ENCODE measurements at regions not wholly inside any gene's neighbourhood (a gene's known extent, or its start where the extent isn't known, plus 50 kb on each side); places are given as distances from the start of the nearest gene placed in this dataset.
A peak's percentile ranks its signal among the peaks of the same experiment; 100 is the strongest.

DNA sequence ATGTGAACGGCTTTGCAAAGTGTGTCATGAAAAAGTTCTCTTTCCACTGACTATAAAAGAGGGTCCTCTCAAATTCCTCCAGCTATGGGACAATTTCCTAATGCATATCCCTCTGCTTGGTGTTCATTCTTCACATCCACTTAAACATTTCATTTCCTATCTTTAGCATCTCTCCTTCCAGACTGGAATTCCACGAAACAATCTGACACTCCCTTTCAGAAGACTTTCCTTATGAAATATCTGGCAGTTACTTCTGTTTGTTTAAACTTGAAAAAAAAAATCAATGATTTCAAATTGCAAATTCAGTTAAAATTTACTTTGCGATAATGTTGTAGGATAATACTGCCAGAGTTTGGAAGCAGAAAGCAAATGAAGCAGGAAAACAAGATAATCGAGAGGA is 105.8 kb upstream of the SELENOK start:
- H3K27ac ChIP-seq = no peak overlapping the region
- ChIA-PET POLR2A (ENCODE audit: low non-redundant PET) (no interaction called here), CTCF (no interaction called here)
- TF ChIP-seq, protein P1, sequence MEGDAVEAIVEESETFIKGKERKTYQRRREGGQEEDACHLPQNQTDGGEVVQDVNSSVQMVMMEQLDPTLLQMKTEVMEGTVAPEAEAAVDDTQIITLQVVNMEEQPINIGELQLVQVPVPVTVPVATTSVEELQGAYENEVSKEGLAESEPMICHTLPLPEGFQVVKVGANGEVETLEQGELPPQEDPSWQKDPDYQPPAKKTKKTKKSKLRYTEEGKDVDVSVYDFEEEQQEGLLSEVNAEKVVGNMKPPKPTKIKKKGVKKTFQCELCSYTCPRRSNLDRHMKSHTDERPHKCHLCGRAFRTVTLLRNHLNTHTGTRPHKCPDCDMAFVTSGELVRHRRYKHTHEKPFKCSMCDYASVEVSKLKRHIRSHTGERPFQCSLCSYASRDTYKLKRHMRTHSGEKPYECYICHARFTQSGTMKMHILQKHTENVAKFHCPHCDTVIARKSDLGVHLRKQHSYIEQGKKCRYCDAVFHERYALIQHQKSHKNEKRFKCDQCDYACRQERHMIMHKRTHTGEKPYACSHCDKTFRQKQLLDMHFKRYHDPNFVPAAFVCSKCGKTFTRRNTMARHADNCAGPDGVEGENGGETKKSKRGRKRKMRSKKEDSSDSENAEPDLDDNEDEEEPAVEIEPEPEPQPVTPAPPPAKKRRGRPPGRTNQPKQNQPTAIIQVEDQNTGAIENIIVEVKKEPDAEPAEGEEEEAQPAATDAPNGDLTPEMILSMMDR (conservative IDR thresholded peaks at IDR 0.05; ENCODE audit: low read depth) = no peak
- no peak for DNase-seq (ENCODE audit: low spot score)

DNA sequence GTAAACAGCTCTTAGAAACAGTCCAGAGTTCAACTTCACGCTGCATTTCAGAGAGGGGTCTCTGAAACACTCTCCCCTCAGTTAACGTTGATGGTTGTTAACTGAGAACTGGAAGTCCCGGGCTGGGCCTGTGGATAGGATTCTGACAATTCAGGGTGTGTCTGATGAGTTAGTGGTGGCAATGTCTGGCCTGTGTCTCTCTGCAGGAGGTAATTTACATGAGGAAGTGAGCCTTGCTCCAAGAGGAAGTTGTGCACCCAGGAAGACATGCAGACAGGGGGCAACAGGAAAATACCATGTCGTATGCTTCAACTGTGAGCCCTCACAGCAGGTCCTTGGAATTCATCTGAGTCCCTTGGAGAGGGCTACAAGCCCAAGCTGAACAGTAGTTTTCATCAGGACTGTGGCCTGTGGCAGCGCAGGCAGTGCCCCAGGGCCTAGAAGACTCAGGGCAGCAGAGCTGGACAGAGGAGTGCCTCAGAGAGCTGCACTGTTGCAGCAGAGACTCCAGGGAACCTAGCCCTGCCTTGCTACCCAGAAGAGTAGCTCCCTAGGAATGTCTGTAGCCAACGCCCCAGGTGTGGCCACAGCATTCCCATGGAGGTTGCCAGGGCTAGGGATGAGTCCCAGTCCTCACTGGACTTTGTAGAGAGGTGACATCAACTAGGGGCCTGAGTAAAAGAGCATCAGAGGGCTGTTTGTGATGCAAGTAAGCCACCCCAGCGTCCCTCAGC is 104.6 kb upstream of the SELENOK start:
- TF ChIP-seq, protein P1 (conservative IDR thresholded peaks at IDR 0.05; ENCODE audit: low read depth) = no peak
- peak; percentile 8 for DNase-seq (ENCODE audit: low spot score)
- no peak overlapping the region for H3K27ac ChIP-seq
- ChIA-PET POLR2A (ENCODE audit: low non-redundant PET) (no interaction called here), CTCF (interaction anchor here (0.6 kb wide), 1 partner anchor 298 kb away, joined by 5 read pairs; no protein-coding TSS in a partner anchor)

DNA sequence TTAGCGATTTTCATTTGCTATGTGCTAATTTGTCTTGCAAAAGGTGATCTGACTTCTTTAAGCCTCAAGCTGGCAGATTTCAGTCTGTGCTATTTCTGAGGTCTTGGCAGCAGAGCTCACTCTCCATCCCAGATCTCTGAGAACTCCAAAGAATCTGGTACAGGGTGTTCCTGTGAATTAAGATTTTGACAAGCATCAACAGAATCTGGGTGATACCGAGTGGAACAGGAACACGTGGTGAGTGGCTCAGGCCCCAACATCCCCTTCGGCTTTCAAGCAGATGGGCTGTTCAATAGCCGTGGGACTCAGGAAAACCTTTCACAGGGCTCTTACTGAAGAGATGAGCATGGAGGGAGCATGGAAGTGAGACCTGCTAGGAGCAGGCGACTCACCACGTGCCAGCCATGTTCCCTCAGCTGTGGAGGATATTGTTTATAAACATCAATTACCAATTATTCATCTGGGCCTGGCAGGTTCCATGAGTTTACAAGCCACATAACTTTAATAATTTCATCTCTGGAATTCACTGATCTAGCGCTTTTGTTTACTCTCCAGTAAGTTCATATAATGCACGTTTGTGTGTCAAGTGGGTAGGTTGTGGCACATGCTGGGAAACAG is 103.4 kb upstream of the SELENOK start:
- CTCF ChIA-PET = no interaction called here
- no peak overlapping the region for H3K27ac ChIP-seq
- POLR2A ChIA-PET (ENCODE audit: low non-redundant PET) = no interaction called here
- TF ChIP-seq, protein P1 (conservative IDR thresholded peaks at IDR 0.05; ENCODE audit: low read depth) = no peak
- no peak for DNase-seq (ENCODE audit: low spot score)

DNA sequence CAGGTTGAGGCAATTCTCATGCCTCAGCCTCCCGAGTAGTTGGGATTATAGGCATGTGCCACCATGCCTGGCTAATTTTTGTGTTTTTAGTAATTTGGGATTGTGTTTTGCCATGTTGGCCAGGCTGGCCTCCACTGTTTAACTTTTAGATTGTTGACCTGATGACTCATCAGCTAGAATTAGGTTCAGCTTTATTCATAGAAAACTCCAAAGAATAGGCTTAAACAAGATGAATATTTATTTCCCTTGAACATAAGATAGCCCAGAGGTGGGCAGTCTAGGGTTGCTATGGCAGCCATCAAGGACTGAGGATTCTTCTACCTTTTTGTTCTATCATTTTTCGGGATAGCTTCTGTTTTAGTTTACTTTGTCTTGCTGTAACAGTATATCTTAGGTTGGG is 99.6 kb upstream of the SELENOK start:
- H3K27ac ChIP-seq = no peak overlapping the region
- DNase-seq (ENCODE audit: low spot score) = no peak
- POLR2A ChIA-PET (ENCODE audit: low non-redundant PET) = interaction anchor here (0.7 kb wide), 1 partner anchor 392 kb away, joined by 5 read pairs; no protein-coding TSS in a partner anchor
- CTCF ChIA-PET = interaction anchor here (0.6 kb wide), 1 partner anchor 560 kb away, joined by 4 read pairs; no protein-coding TSS in a partner anchor
- TF ChIP-seq, protein P1 (conservative IDR thresholded peaks at IDR 0.05; ENCODE audit: low read depth) = no peak

DNA sequence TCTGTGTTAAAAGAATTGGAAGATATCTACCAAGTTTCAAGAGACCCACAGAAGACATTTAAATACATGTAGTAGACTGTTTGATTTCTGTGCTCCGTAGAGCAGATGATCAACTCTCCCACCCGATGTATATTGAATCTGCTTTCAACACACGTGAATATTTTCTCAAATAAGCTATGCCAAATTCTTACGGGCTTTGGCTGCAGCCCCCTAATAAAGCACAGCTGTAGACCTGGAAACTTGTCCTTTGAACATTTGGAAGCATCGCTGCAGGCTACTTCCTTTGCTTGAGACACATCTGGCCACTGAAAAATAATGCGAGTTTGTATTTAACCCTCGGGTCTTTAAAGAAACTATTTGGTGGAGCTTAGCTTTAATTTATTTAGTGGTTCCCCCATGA is 98.3 kb upstream of the SELENOK start:
- no peak for DNase-seq (ENCODE audit: low spot score)
- POLR2A ChIA-PET (ENCODE audit: low non-redundant PET) = no interaction called here
- CTCF ChIA-PET = no interaction called here

DNA sequence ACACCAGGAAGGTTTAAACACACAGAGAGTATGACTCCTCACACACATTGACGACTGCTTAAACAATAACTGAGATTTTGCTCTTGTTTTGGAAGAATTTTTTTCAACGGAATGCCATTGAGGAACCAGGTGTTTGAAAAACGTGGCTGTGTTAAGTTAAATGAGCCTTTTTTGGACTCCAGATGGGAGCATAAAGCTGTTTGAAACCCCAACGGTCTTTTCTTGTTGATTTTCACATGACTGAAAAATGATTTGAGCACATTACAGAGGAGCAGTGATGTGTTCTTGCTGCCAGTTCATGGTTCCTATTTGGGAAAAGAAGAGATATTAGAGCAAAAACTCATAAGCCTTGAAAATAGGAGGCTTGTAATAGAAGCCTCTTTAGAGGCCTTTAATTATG is 97.8 kb upstream of the SELENOK start:
- ChIA-PET CTCF (no interaction called here), POLR2A (ENCODE audit: low non-redundant PET) (no interaction called here)
- DNase-seq (ENCODE audit: low spot score) = no peak
- H3K27ac ChIP-seq = no peak overlapping the region
- TF ChIP-seq, protein P1 (conservative IDR thresholded peaks at IDR 0.05; ENCODE audit: low read depth) = no peak

More for the DNA sequence above, 98.3 kb upstream of the SELENOK start:
- TF ChIP-seq, protein P1 (conservative IDR thresholded peaks at IDR 0.05; ENCODE audit: low read depth) = no peak
- H3K27ac ChIP-seq = no peak overlapping the region
